ENCODE measurements at regions not wholly inside any gene's neighbourhood (a gene's known extent, or its start where the extent isn't known, plus 50 kb on each side); places are given as distances from the start of the nearest gene placed in this dataset.

- no peak for DNase-seq (ENCODE audit: low read depth)
These were observed 235.1 kb downstream of the UQCRFS1 start for GRCh38 chr19:28977826-28978225.

GRCh38 chr19:28972058-28972852 lies 240.7 kb downstream of the UQCRFS1 start:
- no peak for DNase-seq (ENCODE audit: low read depth)

GRCh38 chr19:28971513-28971912 lies 241.4 kb downstream of the UQCRFS1 start:
- DNase-seq (ENCODE audit: low read depth): no peak

GRCh38 chr19:28971049-28971448 lies 241.9 kb downstream of the UQCRFS1 start:
- peak; percentile 9 for DNase-seq (ENCODE audit: low read depth)

GRCh38 chr19:28968721-28969120 lies 244.2 kb downstream of the UQCRFS1 start:
- no peak for DNase-seq (ENCODE audit: low read depth)

- no peak for DNase-seq (ENCODE audit: low read depth)
These were observed 246.1 kb downstream of the UQCRFS1 start for GRCh38 chr19:28966737-28967399.

- no peak for DNase-seq (ENCODE audit: low read depth)
These were observed 248.5 kb downstream of the UQCRFS1 start for GRCh38 chr19:28964500-28964899.

- no peak for DNase-seq (ENCODE audit: low read depth)
These were observed 249.3 kb downstream of the UQCRFS1 start for GRCh38 chr19:28963486-28964250.

GRCh38 chr19:28961772-28962500 lies 251.0 kb downstream of the UQCRFS1 start:
- no peak for DNase-seq (ENCODE audit: low read depth)

GRCh38 chr19:28960986-28961705 lies 251.8 kb downstream of the UQCRFS1 start:
- no peak for DNase-seq (ENCODE audit: low read depth)

GRCh38 chr19:28960586-28960985 lies 252.4 kb downstream of the UQCRFS1 start:
- DNase-seq (ENCODE audit: low read depth): no peak

GRCh38 chr19:28956961-28957360 lies 256.0 kb downstream of the UQCRFS1 start:
- DNase-seq (ENCODE audit: low read depth): no peak

- DNase-seq (ENCODE audit: low read depth): no peak
These were observed 256.5 kb downstream of the UQCRFS1 start for GRCh38 chr19:28956421-28956820.

- DNase-seq (ENCODE audit: low read depth): no peak
These were observed 263.4 kb downstream of the UQCRFS1 start for GRCh38 chr19:28949535-28949934.

GRCh38 chr19:28949027-28949426 lies 263.9 kb downstream of the UQCRFS1 start:
- DNase-seq (ENCODE audit: low read depth): no peak

GRCh38 chr19:28948566-28948965 lies 264.4 kb downstream of the UQCRFS1 start:
- no peak for DNase-seq (ENCODE audit: low read depth)

GRCh38 chr19:28948026-28948425 lies 264.9 kb downstream of the UQCRFS1 start:
- DNase-seq (ENCODE audit: low read depth): no peak

GRCh38 chr19:28943651-28944050 lies 269.3 kb downstream of the UQCRFS1 start:
- no peak for DNase-seq (ENCODE audit: low read depth)

GRCh38 chr19:28941833-28942232 lies 271.1 kb downstream of the UQCRFS1 start:
- no peak for DNase-seq (ENCODE audit: low read depth)

- DNase-seq (ENCODE audit: low read depth): no peak
These were observed 272.0 kb downstream of the UQCRFS1 start for GRCh38 chr19:28940751-28941500.
